GM21423 (cell line): ENCODE measurements at regions not wholly inside any gene's neighbourhood (a gene's known extent, or its start where the extent isn't known, plus 50 kb on each side); places are given as distances from the start of the nearest gene placed in this dataset.

Experiments
- ATAC-seq: cut with Tn5 transposase; IDR thresholded peaks from one replicate; pipeline ENCODE4 v1.9.1; 2021; ENCODE audit warnings: mild to moderate bottlenecking, moderate library complexity; ENCODE audit not compliant: unreplicated experiment

- no peak for ATAC-seq
Measured at GRCh38 chr5:167752936-167753335, 538.5 kb upstream of the WWC1 start.

GRCh38 chr5:167753725-167754490 lies 537.5 kb upstream of the WWC1 start:
- no peak for ATAC-seq

GRCh38 chr5:167754501-167755021 lies 536.9 kb upstream of the WWC1 start:
- ATAC-seq: no peak

GRCh38 chr5:167755420-167755819 lies 536.0 kb upstream of the WWC1 start:
- no peak for ATAC-seq

GRCh38 chr5:167759057-167759821 lies 532.2 kb upstream of the WWC1 start:
- no peak for ATAC-seq

- ATAC-seq: no peak
Measured at GRCh38 chr5:167763772-167764171, 527.7 kb upstream of the WWC1 start.

- ATAC-seq: no peak
Measured at GRCh38 chr5:167764641-167765289, 526.7 kb upstream of the WWC1 start.

- ATAC-seq: no peak
Measured at GRCh38 chr5:167765352-167765751, 526.1 kb upstream of the WWC1 start.

- ATAC-seq: no peak
Measured at GRCh38 chr5:167766957-167767356, 524.5 kb upstream of the WWC1 start.

- ATAC-seq: no peak
Measured at GRCh38 chr5:167767795-167768194, 523.6 kb upstream of the WWC1 start.

- no peak for ATAC-seq
Measured at GRCh38 chr5:167769846-167770413, 521.5 kb upstream of the WWC1 start.

- no peak for ATAC-seq
Measured at GRCh38 chr5:167770461-167770860, 521.0 kb upstream of the WWC1 start.

- no peak for ATAC-seq
Measured at GRCh38 chr5:167771571-167771970, 519.9 kb upstream of the WWC1 start.

- no peak for ATAC-seq
Measured at GRCh38 chr5:167773668-167774301, 517.7 kb upstream of the WWC1 start.

GRCh38 chr5:167777746-167778145 lies 513.7 kb upstream of the WWC1 start:
- no peak for ATAC-seq

GRCh38 chr5:167778228-167778627 lies 513.2 kb upstream of the WWC1 start:
- no peak for ATAC-seq

GRCh38 chr5:167779644-167780043 lies 511.8 kb upstream of the WWC1 start:
- no peak for ATAC-seq

- no peak for ATAC-seq
Measured at GRCh38 chr5:167780177-167780576, 511.3 kb upstream of the WWC1 start.

GRCh38 chr5:167783145-167783817 lies 508.2 kb upstream of the WWC1 start:
- ATAC-seq: no peak

- ATAC-seq: no peak
Measured at GRCh38 chr5:167785106-167785505, 506.3 kb upstream of the WWC1 start.
